NCI-H446 (cell line): ENCODE measurements at regions not wholly inside any gene's neighbourhood (a gene's known extent, or its start where the extent isn't known, plus 50 kb on each side); places are given as distances from the start of the nearest gene placed in this dataset.

Experiments used
- DNase-seq, 2 experiments: peaks; one replicate each; lab custom pipeline; 2025; lab: John Stamatoyannopoulos, UW

DNA sequence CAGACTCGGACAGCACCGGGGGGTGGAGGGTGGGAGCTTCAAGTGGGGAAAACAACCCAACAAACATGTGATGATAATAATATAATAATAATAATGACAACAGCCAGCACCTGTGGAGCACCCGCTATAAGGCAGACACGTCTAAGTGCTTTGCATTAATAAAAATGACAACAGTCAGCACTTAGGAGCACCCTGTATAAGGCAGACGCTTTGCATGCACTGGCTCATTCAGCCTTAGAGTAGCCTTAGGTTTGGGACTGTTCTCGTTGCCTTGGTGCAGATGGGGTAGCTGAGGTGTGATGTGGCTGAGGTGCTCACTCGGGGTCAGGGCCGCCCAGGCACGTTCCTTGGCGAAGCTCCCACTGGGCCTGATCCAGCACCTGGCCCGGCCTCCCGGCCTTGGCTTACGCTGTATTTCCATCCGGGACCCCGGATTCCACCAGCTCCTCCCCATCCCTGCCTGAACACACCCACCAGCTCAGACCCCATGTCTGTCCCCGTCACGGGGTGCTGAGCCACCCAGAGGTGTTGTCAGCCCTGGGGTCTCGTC lies 144.0 kb upstream of the CIBAR2 start:
- DNase-seq = no peak

DNA sequence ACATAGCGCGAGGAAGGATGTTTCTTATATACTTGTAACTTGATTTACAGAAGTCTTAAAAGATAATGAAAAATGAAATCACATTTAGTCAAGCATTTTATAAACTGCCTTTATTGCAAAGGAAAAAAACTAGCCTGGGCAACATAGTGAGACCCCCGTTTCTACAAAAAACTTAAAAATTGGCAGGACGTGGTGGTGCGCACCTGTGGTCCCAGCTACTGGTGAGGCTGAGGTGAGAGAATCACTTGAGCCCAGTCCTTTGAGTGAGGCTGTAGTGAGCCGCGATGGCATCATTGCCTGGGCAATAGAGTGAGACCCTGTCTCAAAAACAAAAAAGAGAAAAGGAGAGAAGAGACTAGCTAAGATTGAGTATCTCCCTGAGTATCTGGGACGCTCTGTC lies 145.2 kb upstream of the CIBAR2 start:
- no peak for DNase-seq

GRCh38 chr16:85258166-85258565 lies 145.9 kb upstream of the CIBAR2 start:
- DNase-seq = no peak

- DNase-seq = no peak
These were observed 146.4 kb upstream of the CIBAR2 start for GRCh38 chr16:85258629-85259028.

DNA sequence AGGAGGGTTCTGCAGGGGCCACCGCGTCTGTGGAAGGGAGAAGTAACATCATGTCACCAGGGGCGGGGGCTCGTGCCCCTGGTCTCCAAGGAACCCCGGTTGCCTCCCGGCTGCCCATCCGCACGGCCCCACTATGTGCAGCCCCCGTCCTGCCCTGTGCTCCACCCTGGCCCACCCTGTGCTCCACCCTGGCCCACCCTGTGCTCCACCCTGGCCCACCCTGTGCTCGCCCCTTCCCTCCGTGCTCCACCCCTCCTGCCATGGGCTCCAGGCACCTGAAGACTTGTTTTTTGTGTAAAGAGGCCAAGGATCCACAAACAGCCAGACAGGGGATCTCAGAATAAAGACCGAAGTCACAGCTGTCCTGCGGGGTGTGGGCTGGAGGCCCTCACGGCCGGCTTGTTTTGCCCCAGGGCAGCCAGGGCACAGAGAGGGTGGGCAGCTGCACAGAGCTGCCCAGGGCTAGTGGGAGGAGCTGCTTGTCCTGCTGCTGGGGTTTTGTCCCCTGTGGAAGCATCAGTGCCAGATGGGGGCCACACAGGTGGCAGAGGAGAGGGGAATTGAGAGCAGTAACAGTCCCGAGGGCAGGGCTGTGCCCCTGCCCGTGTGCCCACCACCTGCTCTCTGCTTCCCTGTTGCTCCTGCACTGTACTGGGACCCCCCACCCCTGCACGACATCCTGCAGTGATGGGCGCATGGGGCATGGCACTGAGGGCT lies 147.0 kb upstream of the CIBAR2 start:
- no peak for DNase-seq

- DNase-seq = no peak
These were observed 147.5 kb upstream of the CIBAR2 start for GRCh38 chr16:85259832-85260167.

- no peak for DNase-seq
These were observed 148.9 kb upstream of the CIBAR2 start for GRCh38 chr16:85261204-85261603.

GRCh38 chr16:85261657-85262557 lies 149.6 kb upstream of the CIBAR2 start:
- no peak for DNase-seq

- DNase-seq = no peak
These were observed 150.4 kb upstream of the CIBAR2 start for GRCh38 chr16:85262558-85263238.

- DNase-seq = no peak
These were observed 150.9 kb upstream of the CIBAR2 start for GRCh38 chr16:85263239-85263585.

GRCh38 chr16:85264752-85265151 lies 152.5 kb upstream of the CIBAR2 start:
- no peak for DNase-seq

DNA sequence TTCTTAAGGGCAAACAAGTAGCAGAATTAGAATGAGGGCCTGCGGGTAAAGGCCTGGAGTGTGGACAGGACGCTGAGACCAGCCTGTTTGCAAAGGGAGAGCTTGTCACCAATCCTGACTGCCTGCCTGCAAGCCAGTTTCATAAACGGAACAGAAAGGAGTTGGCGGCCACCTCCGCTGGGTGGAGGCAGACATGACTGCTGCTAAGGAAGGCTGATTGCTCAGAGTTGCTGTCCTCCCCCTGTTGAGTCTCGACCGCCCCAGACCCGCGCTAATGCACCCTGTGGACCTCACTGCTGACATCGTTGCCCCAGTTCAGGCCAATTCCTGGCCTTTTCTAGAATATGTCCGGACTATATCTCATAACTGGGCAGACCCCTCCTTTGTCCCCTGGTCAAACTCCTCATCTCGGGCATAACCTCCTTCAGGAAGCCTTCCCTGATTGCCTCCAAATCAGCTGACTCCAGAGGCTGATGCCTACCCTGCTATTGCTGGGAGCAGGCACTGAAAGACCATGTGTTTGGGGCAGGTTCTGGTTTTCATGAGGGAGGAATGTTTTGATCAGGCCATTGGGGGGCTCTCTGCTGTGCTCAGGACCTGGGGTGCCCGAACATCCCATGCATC lies 153.0 kb upstream of the CIBAR2 start:
- no peak for DNase-seq

GRCh38 chr16:85265810-85266209 lies 153.5 kb upstream of the CIBAR2 start:
- DNase-seq = no peak

DNA sequence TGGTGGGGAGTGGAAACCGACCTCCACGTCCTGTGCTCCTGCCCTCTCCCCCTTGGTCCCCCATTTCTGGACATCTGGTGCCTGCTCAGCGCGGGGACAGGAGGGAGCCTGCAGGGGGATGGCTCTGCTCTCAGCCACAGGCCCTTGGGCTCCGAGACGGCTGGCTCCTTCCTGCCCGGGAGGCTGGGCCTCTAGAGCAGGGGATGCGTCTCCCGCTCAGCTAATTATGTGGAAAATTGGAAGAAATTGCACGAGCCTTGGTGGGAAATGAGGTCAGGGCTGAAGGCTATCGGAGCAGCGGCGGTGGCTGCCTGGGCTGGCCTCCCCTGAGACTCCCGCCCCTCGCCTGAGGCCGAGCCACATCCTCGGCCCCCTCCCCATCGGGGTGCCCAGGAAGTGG lies 154.6 kb upstream of the CIBAR2 start:
- no peak for DNase-seq

DNA sequence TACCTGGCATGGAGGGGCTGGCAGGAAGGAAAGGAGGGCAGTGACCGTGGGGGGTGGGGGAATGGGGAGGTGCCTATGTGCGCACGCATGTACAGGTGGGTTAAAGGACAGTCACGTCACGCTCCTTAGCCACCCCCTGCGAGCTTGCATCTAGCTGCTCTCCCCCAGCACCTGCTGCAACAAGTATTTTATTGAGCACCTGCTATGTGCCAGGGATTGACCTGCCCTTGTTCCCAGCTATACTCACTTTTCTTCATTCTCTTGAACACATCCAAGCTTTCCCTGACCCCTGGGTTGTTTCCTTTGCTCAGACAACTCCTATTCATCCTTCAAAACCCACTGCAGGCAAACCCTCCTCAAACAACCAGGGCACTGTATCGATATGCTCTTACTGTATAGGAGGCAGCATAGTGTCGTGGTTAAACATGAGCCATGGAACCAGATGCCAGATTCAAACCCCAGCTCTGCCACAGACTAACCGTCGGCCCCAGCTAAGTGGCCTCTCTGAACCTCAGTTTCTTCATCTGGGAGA lies 155.2 kb upstream of the CIBAR2 start:
- no peak for DNase-seq

DNA sequence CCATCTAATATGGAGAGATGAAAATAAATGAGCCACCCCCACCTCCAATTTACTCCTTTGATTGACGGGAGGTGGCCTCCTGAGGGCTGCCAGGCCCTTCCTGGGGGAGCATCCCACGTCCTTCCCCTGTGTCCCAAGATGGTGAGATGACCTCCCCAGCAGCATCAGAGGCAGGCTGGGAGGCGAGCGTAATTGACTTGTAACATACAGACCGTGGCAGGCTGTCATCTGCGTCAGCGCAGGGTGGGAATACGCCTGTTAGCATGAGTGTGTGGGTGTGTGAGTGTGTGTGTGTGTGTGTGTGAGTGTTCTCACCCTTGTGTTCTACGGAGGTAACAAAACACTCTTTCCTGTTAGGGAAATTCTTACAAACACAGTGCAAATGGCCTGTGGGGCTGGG lies 156.9 kb upstream of the CIBAR2 start:
- no peak for DNase-seq

GRCh38 chr16:85270374-85270773 lies 158.1 kb upstream of the CIBAR2 start:
- DNase-seq = no peak

- DNase-seq = no peak
These were observed 158.9 kb upstream of the CIBAR2 start for GRCh38 chr16:85271198-85271597.

GRCh38 chr16:85273293-85273692 lies 161.0 kb upstream of the CIBAR2 start:
- DNase-seq = no peak

DNA sequence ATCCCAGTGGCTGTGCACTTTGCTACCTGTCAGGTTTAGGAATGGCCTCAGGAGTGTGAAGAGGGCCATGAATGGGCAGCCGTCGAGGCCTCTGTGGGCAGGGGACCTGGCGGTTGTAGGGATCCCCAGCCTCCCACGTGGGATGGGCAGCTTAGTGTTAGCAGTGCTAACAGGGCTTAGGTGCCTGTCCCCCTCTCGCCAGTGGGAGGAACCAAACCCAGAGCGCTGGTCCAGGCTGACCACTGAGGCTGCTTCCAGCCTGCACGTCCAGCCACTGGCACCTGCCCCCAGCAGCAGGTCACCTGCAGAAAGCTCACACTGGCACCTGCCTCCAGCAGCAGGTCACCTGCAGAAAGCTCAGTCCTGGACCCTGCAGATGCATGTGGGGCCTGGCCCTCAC lies 162.2 kb upstream of the CIBAR2 start:
- no peak for DNase-seq

DNA sequence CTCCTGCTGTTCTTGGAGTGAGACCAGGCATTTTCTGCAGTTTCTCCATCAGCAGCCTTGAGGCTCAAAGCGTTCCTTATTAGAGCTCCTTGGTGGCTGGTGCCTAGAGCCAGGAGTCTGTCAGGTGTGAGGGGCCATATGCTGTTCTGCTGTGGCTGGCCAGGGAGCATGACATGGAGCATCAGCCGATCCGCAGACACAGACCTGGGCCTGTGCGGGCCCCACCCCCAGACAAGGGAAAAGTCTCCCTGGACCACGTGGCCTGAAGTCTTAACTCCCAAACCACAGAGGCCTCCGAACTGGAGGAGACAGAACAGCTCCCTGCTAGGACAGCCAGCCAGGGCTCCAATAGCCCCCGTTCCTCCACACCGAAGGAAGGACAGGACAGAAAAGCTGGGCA lies 162.7 kb upstream of the CIBAR2 start:
- DNase-seq = no peak
